NCI-H2227 treated with DMSO at 0.1 percent for 48 hours (cell line): ENCODE measurements at regions not wholly inside any gene's neighbourhood (a gene's known extent, or its start where the extent isn't known, plus 50 kb on each side); places are given as distances from the start of the nearest gene placed in this dataset.
"Not testable (repeated sequence)": the region's sequence is repeated elsewhere in the genome, so short reads cannot be mapped to it uniquely, and the experiment has no call there.

ENCODE experiments used
- DNase-seq: peaks from one replicate; lab custom pipeline; 2025; lab: John Stamatoyannopoulos, UW

GRCh38 chr3:30439451-30440053 is 166.8 kb upstream of the TGFBR2 start:
- no peak for DNase-seq

GRCh38 chr3:30440147-30440604 is 166.2 kb upstream of the TGFBR2 start:
- DNase-seq: no peak

DNA sequence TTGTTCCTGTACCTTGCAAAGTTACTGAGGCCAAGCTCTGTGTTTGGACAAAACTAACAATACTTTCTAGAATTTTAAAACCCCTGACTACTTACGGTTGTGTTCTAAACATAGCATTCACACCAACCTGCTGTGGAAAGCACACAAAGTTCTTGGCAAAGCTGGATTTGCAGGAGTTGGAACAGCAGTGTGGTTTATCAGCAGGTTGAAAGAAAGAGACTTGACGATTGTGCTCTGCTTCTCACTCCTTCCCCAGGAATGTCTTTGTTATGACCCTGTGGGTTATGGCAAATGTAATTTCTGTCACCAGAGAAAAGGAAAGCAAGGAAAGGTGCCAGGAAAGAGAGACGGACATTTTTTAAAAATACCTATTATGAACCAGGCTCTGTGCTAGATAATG is 165.5 kb upstream of the TGFBR2 start:
- no peak for DNase-seq

DNA sequence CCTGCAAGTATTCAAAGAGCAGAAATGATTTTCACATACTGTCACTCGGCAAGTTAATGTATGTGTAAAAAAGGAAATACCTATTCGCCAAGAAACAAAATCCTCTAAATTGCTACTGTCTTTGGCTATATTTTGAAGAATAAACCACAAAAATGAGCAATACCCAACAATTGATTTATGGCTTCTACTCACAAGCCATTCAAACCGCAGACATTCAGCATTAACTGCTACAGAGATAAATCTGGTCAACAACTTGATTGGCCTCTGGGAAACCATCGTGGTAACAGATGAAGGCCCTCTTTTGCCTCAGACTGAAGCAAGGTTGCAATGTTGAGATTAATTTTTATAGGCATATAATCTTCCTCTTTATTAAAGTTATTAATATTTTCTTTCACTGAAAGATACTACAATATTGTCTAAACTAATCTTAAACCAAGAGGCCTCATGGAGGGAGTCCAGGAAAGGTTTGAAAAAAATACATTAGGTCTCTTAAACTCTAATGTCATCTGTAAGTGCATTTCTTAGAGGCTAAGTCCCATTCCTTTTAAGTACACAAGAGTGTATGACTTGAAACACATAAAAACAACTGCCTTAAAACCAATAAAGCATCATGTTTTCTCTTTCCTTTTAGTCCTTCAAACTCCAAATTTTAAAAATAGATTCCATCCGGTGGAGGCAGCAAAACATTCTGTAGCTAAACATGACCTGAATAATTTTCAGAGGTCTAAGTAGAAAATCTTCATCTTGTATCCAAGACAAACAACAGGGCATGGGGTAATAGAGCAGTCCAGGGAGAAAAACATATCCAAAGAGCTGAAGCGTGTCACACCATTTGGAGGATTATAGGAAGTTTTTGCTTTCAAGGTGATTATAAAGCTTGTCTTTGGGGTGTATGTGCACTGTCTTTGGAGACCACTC is 162.4 kb upstream of the TGFBR2 start:
- DNase-seq: no peak

GRCh38 chr3:30448450-30449289 is 157.7 kb upstream of the TGFBR2 start:
- DNase-seq: no peak

GRCh38 chr3:30449290-30449632 is 157.1 kb upstream of the TGFBR2 start:
- no peak for DNase-seq

- no peak for DNase-seq
Measured at GRCh38 chr3:30452446-30452845, 154.0 kb upstream of the TGFBR2 start.

DNA sequence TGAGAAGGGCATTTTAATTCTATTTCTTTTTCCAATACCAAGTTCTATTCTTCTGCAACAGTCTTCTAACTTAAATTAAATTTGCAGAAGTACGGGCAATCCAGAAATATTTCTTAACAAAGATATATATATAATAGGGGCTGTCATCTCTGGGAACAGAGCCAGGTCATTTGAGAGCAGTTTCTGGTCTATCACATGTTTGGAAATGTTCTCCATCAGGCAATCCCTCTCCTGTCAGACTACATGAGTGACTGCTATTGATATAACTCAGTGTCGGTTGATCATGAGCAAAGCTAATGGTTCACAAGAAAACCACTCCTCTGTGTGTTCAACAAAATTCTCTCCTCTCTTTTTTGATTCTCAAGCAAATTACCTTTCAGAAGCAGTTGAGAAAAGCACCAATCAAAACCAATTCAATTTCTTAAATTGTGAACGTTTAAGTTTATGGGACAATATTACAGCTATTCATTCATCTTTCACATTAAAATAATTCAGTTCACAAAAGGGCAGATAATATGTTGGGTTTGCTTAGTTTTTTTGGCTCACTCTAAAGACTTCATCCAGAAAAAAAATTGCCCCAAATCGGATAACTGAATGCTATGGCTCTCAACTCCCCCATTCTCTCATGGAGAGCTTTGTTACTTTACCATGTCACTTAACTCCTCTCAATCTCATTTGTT is 152.9 kb upstream of the TGFBR2 start:
- DNase-seq: no peak

- no peak for DNase-seq
Measured at GRCh38 chr3:30454636-30455035, 151.8 kb upstream of the TGFBR2 start.

DNA sequence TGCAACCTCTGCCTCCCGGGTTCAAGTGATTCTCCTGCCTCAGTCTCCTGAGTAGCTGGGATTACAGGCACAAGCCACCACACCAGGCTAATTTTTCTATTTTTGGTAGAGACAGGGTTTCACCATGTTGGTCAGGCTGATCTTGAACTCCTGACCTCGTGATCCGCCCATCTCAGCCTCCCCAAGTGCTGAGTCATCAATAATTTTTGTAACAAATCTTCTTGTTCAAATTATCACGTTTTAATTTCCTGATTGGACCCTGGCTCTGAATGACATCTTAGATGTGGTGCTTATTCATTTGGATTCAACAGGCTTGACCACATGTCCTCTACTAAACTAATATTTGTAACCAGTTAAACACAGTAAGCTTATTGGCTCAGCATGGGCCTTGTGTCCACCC is 151.3 kb upstream of the TGFBR2 start:
- DNase-seq: not testable (repeated sequence)

GRCh38 chr3:30455840-30456239 is 150.6 kb upstream of the TGFBR2 start:
- DNase-seq: no peak

- no peak for DNase-seq
Measured at GRCh38 chr3:30456264-30456663, 150.1 kb upstream of the TGFBR2 start.

DNA sequence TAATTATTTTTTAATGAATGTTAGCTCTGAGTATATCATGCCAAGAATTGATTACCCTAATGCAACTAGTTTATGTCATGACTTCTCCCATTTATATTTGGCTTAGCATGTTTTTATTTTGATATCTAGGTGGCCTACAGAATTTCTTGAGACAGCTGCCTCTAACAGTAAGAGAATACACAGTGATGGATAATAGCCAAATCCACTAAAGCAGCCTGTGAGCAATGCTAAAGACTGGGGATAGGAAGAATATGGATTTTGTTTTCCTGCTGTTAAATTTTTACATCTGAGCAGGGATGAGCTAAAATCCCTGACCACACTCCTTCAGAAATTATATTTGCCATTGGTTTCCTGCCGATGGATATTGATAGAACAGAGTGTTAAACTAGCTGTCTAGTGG is 149.3 kb upstream of the TGFBR2 start:
- no peak for DNase-seq

- no peak for DNase-seq
Measured at GRCh38 chr3:30457726-30458125, 148.7 kb upstream of the TGFBR2 start.

DNA sequence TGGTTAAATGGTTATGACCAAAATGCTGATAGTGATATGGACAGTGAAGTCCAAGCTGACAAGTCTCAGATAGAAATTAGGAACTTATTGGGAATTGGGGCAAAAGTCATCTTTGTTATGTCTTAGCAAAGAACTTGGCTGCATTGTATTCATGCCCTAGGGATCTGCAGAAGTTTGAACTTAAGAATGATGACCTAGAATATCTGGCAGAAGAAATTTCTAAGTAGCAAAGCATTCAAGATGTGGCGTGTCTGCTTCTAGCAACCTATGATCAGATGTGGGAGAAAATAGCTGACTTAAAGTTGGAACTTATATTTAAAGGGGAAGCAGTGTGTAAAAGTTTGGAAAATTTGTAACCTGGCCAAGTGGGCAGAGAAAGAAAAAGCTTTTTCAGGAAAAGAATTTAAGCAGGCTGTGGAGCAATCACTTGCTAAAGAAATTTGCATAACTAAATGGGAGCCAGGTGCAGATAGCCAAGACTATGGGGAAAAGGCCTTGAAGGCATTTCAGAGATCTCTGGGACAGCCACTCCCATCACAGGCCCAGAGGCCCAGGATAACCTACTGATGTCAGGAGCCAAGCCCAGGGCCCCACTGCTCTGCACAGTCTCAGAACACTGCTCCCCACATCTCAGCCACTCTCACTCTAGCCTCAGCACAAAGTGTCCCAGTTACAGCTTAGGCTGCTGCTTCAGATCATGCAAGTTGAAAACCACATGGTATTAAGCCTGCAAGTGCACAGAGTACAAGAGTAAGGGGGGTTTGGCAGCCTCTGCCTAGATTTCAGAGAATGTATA is 147.8 kb upstream of the TGFBR2 start:
- no peak for DNase-seq

GRCh38 chr3:30461311-30461710 is 145.1 kb upstream of the TGFBR2 start:
- DNase-seq: no peak

DNA sequence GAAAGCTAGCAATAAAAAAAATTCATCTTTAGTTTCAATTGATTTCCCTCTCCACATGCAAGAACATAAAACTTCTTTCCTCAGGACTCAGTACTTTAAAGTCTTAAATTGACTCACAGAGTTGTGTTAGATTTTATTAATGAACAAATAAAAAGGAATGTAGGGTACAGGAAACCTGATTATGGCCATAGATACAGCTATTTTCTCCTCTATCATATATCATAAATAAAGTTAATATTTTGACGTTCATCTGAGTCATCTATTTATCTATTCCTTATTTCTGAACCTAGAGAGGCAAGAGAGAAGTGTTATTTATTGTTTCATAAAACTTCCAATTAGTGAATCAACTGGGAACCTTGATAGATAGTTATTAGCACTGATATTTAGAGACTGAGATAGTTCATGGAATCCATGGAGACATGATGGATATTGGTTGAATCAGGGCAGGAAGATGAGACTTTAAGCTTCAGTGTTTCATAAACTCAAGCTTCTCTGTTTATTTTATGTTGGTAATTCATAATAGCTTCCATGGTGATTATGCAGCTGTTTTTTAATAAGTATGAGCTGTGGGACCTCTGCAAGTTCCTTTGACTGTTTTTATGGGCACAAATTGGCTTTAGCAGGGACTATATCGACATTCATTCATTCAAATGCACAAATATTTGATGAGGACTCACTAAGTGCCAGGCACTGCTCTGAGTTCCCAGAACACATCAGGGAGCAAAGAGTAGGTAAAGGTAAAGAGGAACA is 143.5 kb upstream of the TGFBR2 start:
- no peak for DNase-seq

GRCh38 chr3:30464381-30464780 is 142.0 kb upstream of the TGFBR2 start:
- no peak for DNase-seq

DNA sequence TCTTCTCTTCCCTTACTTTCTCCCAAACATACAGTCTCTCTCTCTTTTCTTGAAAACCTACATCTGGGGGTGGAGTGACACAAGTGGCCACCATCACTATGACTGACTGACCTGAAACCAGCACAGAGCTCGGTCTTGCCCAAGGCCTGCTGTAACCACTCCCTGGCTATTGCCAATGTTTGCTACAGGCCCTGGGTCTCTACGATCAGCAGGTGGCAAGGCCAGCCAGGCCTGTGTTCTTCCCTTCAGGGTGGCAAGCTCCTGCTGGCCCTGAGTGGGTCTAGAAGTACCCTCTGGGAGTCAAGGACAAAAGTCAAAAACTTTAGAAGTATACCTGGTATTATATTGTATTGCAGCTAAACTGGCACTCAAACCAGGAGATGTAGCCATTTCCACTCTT is 140.9 kb upstream of the TGFBR2 start:
- no peak for DNase-seq

- DNase-seq: no peak
Measured at GRCh38 chr3:30467596-30468238, 138.7 kb upstream of the TGFBR2 start.
